ENCODE measurements at regions not wholly inside any gene's neighbourhood (a gene's known extent, or its start where the extent isn't known, plus 50 kb on each side); places are given as distances from the start of the nearest gene placed in this dataset.

DNA sequence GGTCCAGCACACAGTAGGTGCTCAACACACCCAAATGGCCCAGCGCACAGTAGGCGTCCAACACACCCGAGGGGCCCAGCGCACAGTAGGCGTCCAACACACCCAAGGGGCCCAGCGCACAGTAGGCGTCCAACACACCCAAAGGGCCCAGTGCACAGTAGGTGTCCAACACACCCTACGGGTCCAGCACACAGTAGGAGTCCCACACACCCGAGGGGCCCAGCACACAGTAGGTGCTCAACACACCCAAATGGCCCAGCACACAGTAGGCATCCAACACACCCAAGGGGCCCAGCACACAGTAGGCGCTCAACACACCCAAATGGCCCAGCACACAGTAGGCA is 80.8 kb downstream of the FOXL3 start:
- no peak for DNase-seq (ENCODE audit: low read depth in 4 of 4, low spot score in 1 of 4)

DNA sequence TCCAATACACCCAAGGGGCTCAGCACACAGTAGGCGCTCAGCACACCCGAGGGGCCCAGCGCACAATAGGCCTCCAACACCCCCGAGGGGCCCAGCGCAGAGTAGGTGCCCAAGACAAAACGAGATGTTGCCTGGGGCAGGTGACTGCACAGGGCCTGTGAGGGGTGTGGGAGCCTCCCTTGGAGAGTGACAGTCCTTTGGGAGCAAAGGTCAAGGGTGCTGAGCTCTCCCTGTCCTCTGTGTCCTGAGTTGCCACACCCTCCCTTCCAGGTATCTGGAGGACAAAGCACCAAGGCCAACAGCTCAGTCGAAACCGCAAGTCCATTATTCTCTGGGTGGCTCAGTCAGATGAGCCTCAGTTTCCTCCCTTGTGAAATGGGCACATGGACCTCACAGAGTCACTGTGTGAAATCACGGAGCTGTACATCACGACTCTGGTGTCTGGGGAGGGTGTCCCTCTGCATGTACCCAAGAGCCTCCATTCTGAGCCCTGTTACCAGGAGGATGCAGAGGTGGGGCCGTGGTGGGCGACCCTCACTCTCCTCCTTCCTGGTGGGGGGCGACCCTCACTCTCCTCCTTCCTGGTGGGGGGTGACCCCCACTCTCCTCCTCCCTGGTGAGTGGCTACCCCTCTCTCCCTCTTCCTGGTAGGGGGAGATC is 81.3 kb downstream of the FOXL3 start:
- no peak for DNase-seq (ENCODE audit: low read depth in 4 of 4, low spot score in 1 of 4)

DNA sequence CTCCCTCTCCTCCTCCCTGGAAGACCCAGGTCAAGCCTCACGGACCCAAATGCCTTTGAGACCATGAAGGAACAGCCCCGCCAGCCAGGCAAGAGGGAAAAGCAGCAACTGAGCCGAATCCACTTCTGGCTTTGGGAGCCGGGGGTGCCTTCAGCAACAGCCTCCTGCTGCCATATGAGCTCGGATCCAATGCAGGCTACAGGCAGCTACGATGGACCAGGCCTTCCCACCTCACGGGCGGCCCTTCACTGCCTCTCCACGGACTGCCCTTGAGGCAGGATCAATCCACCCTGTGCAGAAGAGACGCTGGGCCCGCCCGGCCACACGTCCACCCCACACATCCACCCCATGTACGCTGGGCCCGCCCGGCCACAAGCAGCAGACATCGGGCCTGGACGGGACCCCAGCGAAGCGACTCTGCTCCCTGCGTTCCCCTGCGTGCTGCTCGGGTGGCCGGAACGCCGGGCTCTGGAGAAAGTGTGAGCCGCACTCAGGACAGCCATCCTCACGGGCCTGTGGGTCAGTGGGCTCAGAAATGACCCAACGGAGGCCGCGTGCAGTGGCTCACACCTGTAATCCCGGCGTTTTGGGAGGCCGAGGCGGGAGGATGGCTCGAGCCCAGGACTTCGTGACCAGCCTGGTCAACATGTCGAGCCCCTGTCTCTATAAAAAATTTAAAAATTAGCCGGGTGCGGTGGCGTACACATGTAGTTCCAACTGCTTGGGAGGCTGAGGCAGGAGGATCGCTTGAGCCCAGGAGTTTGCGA is 82.0 kb downstream of the FOXL3 start:
- no peak for DNase-seq (ENCODE audit: low read depth in 4 of 4, low spot score in 1 of 4)

DNA sequence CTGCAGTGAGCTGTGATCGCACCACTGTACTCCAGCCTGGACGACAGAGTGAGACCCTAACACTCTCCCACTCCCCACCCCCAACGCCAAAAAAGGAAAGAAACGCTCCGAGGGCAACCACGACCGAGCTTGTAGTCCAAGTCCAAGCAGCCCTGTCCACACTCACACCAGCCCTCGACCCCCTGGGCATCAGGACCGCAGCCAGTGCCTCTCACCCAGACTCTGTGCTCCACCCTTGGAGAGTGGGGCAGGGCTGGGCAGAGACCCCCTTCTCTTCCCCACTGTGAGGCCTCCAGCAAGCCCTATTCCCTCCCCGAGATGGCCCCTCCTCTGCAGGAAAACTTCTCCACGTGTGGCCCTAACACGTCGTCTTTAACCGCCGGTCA is 82.6 kb downstream of the FOXL3 start:
- no peak for DNase-seq (ENCODE audit: low read depth in 4 of 4, low spot score in 1 of 4)

- DNase-seq (ENCODE audit: low read depth in 4 of 4, low spot score in 1 of 4) = no peak
Observed at GRCh38 chr7:372932-373791, 83.2 kb downstream of the FOXL3 start.

DNA sequence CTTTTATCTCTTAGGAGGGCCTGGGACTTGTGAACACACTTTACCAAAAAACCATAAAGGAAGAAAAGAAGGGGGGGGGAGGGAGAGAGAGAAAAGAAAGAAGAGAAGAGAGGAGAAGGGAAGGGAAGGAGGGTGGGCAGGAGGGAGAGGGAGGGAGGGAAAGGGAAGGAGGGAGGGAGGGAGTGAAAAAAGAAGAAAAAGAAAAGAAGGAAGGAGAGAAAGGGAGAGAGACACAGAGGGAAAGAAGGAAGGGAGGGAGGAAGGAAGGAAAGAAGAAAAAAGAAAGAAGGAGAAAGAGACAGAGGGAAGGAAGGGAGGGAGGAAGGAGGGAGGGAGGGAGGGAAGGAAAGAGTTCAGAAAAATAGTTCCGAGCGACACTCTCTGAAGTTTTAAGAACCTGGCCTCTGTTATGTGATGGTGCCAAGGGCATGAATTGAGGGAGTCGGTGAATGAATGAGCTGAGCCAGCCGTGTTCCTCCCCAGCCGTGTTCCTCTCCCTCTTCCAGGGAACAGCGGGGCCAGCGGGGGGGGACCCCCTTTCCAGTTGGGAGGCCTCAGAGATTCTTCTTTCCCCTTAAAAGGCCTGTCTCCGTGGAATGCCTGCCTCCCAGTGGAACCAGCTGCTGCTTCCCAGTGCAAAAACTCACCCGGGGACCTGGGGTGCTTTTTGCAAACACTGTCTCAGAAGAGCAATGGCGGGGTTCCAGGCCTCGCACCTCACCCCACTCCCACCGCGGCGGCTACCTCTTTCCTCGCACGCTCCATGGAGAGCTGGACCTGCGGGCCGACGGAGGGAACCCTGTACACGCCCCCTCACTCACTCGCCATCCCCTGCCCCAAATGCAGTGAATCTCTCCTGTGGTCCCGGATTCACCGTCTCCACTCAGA is 84.1 kb downstream of the FOXL3 start:
- no peak for DNase-seq (ENCODE audit: low read depth in 4 of 4, low spot score in 1 of 4)

GRCh38 chr7:374706-375311 is 84.8 kb downstream of the FOXL3 start:
- DNase-seq (ENCODE audit: low read depth in 4 of 4, low spot score in 1 of 4) = no peak

DNA sequence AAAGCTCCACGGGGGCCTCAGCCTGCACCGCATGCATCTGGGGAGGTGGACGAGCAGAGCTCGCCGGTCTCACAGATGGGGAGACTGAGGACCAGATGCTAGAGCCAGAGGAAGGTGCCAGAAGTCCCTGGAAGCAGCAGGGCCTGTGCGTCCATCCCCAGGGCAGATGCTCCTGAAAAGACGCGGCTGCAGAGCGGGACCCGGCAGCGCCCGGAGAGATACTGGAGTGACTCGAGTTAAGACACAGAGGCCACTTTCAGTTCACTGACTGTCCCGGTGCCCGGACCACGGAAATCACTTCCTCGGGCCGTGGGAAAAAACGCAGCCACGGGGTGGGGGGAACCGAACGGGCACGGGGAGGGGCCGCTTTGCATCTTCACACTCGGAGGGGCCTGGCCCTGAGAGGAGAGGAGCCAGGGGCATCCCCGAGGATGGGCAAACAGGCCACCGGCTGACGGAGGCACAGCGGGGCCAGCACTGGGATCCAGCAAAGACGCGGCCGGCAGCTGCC is 85.4 kb downstream of the FOXL3 start:
- no peak for DNase-seq (ENCODE audit: low read depth in 4 of 4, low spot score in 1 of 4)

- no peak for DNase-seq (ENCODE audit: low read depth in 4 of 4, low spot score in 1 of 4)
Observed at GRCh38 chr7:375901-376305, 85.9 kb downstream of the FOXL3 start.

DNA sequence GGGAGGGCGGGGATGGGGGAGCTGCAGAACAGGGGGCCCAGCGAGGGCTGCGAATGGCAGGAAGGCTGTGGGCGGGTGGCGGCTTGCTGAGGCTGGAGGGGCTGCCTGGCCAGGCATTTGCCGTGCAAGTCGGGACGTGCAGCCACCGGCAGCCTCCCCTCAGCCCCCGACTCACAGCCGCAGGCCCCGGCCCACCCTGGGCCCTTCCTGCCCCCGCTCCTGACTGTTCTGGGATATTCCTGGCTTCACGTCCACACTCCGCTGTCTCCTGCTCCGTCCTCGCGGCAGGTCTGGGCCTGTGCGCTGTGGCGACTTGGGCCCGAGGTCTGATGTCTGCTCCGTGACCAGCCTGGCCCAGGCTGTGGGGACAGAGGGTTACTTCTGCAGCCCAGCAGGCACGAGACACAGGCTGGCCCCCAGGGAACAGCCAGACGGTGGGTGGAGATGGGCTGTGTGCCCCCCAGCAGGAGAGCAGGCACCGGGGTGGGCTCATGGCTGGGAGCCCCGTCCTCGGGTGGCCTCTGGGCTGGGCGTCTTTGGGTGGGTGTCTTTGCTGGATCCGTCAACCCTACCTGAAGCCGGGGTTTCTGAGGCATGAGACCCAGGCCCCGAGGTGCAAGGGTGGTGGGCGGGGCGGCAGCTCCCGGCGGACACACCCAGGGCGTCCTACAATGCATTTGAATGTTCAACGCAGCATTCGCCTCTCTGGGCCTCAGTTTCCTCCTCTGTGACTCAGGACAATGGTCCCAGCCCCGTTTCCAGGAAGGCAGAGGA is 86.5 kb downstream of the FOXL3 start:
- no peak for DNase-seq (ENCODE audit: low read depth in 4 of 4, low spot score in 1 of 4)

DNA sequence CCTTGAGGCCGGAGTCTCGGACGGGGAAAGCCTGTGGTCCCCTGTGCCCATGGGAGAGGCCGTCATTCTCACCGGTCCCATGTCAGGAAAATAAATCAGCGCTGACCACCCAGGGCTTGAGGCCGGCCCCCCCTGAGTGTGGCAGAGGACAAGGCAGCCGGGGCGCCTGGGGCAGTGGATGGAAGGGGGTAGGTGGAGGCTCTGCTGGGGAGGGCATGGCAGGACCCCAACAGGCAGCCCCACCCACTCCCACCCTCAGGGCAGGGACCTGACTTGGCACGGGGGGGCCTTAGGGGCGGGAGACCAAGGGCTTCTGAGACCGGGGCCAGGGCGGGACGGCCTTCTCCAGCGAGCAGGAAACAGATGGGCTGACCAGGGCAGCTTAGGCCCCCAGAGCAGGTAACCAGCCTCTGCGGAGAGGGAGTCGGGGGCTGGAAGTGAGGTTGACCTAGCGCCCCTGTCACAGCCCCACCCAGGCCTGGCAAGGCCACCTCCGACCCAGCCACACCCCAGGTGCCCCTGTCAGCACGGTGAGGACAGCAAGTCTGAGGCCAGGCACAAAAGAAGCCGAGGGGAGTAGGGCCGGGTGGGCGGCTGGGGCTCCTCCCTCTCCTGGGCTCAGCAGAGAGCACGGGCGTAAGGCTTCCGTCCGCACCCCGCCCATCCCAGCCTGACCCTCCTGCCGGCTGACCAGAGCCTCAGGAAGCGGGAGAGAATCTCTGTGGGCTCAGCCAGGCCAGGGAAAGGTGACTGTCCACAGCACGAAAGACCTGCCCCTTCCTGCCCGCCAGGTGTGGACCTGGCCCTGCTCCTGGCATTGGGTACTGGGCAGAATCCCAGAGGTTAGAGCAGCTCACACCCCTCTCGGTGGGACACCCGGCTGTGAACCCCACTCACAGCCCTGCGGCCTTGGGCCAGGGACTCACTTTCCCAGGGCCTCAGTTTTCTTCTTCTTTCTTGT is 87.4 kb downstream of the FOXL3 start:
- no peak for DNase-seq (ENCODE audit: low read depth in 4 of 4, low spot score in 1 of 4)

GRCh38 chr7:378041-378420 is 88.1 kb downstream of the FOXL3 start:
- DNase-seq (ENCODE audit: low read depth in 4 of 4, low spot score in 1 of 4) = no peak

GRCh38 chr7:378551-379455 is 88.8 kb downstream of the FOXL3 start:
- no peak for DNase-seq (ENCODE audit: low read depth in 4 of 4, low spot score in 1 of 4)

DNA sequence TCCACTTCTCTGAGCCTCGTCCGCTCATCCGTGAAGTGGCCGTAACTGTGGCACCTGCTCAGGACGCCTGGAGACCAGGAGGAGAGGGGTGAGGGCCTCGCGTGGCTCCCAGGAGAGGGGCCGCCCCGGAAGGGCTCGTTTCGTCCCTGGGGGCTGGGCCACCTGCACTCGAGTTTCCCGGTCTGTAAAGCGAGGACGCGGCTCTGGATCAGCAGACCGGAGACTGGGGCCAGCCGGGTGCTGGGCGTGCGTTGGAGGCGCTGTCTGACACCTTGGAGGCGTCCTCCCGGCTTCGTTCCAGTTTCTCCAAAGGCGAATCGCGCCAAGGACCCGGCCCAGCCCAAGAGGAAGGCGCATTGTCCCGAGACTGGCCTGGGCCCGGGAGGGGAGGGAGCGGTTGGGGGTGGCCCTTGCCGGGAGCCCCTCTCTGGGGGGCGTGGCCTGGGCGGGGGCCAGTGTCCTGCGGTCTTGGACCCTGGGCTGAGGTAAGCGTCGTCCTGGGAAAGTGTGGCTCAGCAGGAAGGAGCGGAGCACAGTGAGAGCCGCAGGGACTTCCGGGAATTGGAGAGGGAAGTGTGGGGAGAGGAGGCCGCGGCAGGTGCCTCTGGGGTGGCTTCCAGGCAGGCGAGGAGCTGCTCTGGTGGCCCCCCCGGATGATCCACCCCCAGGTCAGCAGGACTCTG is 89.6 kb downstream of the FOXL3 start:
- DNase-seq (ENCODE audit: low read depth in 4 of 4, low spot score in 1 of 4) = no peak

GRCh38 chr7:380139-380485 is 90.1 kb downstream of the FOXL3 start:
- DNase-seq (ENCODE audit: low read depth in 4 of 4, low spot score in 1 of 4) = no peak

- DNase-seq (ENCODE audit: low read depth in 4 of 4, low spot score in 1 of 4) = no peak
Observed at GRCh38 chr7:380711-381210, 90.8 kb downstream of the FOXL3 start.

Data from stimulated activated CD4-positive, alpha-beta T cell treated with anti-CD3 and anti-CD28 coated beads, Interleukin-1b, Interleukin-23, amount 100 ng/mL, for 24 hours (primary cell).